ENCODE measurements at regions not wholly inside any gene's neighbourhood (a gene's known extent, or its start where the extent isn't known, plus 50 kb on each side); places are given as distances from the start of the nearest gene placed in this dataset.
"Not testable (repeated sequence)": the region's sequence is repeated elsewhere in the genome, so short reads cannot be mapped to it uniquely, and the experiment has no call there.

GRCh38 chr2:55775828-55776227 lies 82.2 kb upstream of the PNPT1 start:
- no peak for TF ChIP-seq CTCF (IDR thresholded peaks at IDR 0.05; ENCODE audit: control extremely low read depth, extremely low read depth)
- Histone ChIP-seq H3K4me1 (ENCODE audit: control insufficient read depth in 5 of 5, insufficient read depth in 5 of 5, low read length in 5 of 5) (no peaks in the 10 kb centered on the region), H3K27ac (ENCODE audit: low read depth in 1 of 2, low read length in 1 of 2) (no peak overlapping the region), H3K9me3 (ENCODE audit: control insufficient read depth in 4 of 4, insufficient read depth in 3 of 4, low read length in 3 of 4) (no peaks in the 10 kb centered on the region), H3K9ac (ENCODE audit: insufficient read depth in 1 of 2, low read length in 2 of 2) (no peak overlapping the region), H3K27me3 (ENCODE audit: control insufficient read depth in 3 of 3, insufficient read depth in 3 of 3, low read length in 2 of 3) (peaks cover 0 to 3% (median 0%) of the 10 kb centered on the region in 3 donors), H3K4me3 (no peak overlapping the region), H3K36me3 (ENCODE audit: control insufficient read depth in 4 of 4, insufficient read depth in 4 of 4, low read length in 4 of 4) (no peaks in the 10 kb centered on the region)
- ATAC-seq (ENCODE audit: insufficient read depth, low FRiP score) (no peak), DNase-seq (no peak)
- WGBS, 2 donors: 72 to 91% methylated on average over 4 of the region's 4 CpGs

GRCh38 chr2:55773651-55774050 lies 80.0 kb upstream of the PNPT1 start:
- not testable (repeated sequence) for H3K9me3 ChIP-seq (ENCODE audit: control insufficient read depth in 4 of 4, insufficient read depth in 3 of 4, low read length in 3 of 4); DNase-seq; H3K36me3 ChIP-seq (ENCODE audit: control insufficient read depth in 4 of 4, insufficient read depth in 4 of 4, low read length in 4 of 4); H3K27ac ChIP-seq (ENCODE audit: low read depth in 1 of 2, low read length in 1 of 2); H3K4me3 ChIP-seq; H3K4me1 ChIP-seq (ENCODE audit: control insufficient read depth in 5 of 5, insufficient read depth in 5 of 5, low read length in 5 of 5); H3K9ac ChIP-seq (ENCODE audit: insufficient read depth in 1 of 2, low read length in 2 of 2); H3K27me3 ChIP-seq (ENCODE audit: control insufficient read depth in 3 of 3, insufficient read depth in 3 of 3, low read length in 2 of 3); ATAC-seq (ENCODE audit: insufficient read depth, low FRiP score)
- WGBS, 2 donors: 98 to 100% methylated on average over 8 to 21 of the region's 31 CpGs

- no peak overlapping the region for H3K9ac ChIP-seq (ENCODE audit: insufficient read depth in 1 of 2, low read length in 2 of 2)
Observed at GRCh38 chr2:55772109-55772980, 78.7 kb upstream of the PNPT1 start.

More at GRCh38 chr2:55772109-55772980, 78.7 kb upstream of the PNPT1 start:
- peaks cover 0 to 3% (median 0%) of the 10 kb centered on the region in 3 donors for H3K27me3 ChIP-seq (ENCODE audit: control insufficient read depth in 3 of 3, insufficient read depth in 3 of 3, low read length in 2 of 3)
- no peak for DNase-seq
- H3K9me3 ChIP-seq (ENCODE audit: control insufficient read depth in 4 of 4, insufficient read depth in 3 of 4, low read length in 3 of 4): peaks cover 0 to 1% (median 0%) of the 10 kb centered on the region in 4 donors
- no peak for TF ChIP-seq CTCF (IDR thresholded peaks at IDR 0.05; ENCODE audit: control extremely low read depth, extremely low read depth)
- ATAC-seq (ENCODE audit: insufficient read depth, low FRiP score): peak; percentile 43
- no peaks in the 10 kb centered on the region for H3K4me1 ChIP-seq (ENCODE audit: control insufficient read depth in 5 of 5, insufficient read depth in 5 of 5, low read length in 5 of 5)
- no peaks in the 10 kb centered on the region for H3K36me3 ChIP-seq (ENCODE audit: control insufficient read depth in 4 of 4, insufficient read depth in 4 of 4, low read length in 4 of 4)
- H3K27ac ChIP-seq (ENCODE audit: low read depth in 1 of 2, low read length in 1 of 2): no peak overlapping the region
- H3K4me3 ChIP-seq: no peak overlapping the region
- 55 to 59% methylated on average over 7 of the region's 7 CpGs for WGBS, 2 donors
